LHCN-M2 (cell line): ENCODE measurements at regions not wholly inside any gene's neighbourhood (a gene's known extent, or its start where the extent isn't known, plus 50 kb on each side); places are given as distances from the start of the nearest gene placed in this dataset.

Source experiments
- DNase-seq: peaks from one replicate; pipeline ENCODE4 v3.0.0-alpha.2; 2012; ENCODE audit warnings: low read depth

DNA sequence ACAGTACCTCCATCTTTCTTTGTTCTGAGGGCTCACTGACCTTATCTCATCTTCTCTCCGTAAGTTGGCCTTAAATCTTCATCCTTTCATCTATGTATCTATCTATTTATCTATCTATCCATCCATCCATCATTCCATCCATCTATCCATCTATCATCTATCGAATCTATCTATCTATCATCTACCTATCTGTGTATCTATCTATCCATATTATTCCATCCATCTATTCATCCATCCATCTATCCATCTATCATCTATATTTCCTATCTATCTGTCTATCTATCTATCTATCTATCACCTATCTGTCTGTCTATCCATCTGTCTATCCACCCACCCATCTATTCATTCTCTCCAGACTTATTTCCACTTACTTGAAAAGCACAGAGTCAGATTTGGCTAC lies 147.3 kb upstream of the PMEPA1 start:
- no peak for DNase-seq

DNA sequence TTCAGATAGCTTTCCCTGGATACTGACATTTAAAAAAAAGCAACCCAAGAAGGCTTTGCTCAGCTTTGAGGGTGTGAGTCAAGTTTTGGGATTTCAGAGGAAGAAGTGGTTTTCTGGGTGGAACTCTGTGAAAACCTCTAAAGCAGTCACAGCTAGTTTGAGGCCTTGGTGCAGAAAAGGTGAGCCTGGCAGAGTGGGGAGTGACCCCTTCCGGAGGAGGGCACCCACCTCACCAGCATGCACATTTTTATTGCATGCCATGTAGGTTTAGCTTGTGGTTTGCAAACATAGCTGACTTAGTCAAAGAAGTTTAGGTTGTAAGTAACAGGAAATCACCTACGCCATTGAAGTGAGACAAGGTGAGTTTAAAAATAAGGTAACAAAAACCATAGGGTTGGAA lies 146.8 kb upstream of the PMEPA1 start:
- no peak for DNase-seq

DNA sequence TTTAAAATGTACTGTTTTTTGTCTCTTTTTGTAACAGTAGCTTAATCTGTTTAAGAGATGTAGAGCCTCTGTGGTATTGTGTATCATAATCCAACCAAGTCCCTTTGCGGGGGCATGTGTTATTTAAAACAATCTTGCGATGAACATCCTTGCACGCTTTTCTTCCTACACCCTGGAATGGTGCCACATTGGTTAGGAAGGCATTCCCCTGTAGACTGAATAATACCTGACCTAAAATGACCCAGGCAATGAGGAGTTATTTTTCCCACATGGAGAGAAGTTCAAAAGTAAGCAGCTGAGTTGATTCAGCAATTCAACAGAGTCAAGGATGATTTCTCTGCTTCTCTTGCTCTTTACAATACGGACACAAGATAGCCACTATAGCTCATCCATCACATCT lies 142.0 kb upstream of the PMEPA1 start:
- DNase-seq: no peak

DNA sequence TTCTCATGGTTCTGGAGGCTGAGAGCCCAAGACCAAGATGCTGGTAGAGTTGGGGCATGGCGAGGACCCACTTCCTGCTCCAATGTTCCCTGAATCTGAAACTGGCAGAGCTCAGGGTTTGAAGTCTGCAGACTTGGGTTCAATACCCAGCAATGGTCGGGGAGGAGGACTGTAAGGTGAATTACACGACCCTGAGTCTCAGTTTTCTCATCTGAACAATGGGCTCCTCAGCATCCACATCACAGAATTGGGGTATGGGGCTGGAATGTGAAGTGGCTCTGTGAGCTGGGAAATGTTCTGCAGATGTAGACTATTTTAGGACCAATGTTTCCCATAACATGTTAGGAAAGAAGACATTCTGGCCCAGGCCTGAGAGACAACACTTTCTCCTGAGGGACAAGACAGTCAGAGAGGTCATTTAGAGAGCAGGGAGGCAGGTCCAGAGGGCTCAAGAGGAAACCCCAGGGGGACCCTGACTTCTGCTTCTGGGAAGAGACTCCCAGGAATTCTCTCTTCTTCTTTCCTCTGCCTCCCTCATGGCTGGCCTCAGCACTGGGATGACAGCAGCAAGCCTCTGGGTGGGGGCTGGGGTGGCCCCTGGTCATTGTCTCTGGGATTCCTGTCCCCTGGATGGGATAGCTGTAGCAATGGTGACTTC lies 141.3 kb upstream of the PMEPA1 start:
- no peak for DNase-seq

DNA sequence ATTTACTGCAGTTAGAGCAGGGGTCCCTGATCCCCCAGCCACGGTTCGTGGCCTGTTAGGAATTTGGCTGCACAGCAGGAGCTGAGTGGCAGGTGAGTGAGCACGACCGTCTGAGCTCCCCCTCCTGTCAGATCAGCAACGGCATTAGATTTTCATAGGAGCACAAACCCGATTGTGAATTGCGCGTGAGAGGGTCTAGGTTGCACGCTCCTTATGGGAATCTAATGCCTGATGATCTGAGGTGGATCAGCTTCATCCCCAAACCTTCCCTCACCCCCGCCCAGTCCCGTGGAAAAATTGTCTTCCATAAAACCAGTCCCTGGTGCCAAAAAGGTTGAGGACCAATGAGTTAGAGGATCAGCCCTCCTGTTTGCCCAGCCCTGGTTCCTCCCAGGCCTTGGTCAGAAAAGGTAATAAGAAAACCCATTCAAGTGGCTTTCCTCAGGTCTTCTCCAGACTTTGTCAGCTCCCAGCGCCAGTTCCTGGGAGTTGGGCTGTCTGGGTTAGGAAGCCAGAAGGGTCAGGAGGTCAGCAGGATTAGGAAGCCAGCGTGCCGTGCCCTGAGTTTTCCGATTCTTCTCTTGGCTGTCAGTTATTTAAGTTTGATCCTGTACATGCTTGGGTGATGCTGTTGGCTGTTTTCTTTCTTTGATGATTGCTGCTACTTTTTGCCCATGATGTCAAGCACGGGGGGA lies 139.9 kb upstream of the PMEPA1 start:
- no peak for DNase-seq

DNA sequence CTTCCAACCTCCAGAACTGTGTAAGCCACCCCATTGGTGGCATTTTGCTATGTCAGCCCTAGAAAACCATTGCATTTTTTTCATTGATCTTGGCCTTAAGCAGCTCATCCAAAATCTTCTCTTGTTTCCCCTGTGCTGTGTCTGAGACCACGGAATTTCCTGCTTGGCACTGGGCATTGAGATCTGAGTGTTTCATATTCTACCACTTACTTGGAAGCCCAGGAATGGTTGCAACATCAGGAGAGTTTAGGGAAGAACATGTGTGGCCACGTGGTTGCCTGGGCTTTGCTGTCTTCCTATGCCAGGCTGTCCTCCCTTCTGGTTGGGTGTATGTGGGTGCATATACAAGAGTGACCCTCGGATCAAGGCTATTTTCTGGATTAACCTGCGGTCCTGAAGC lies 139.3 kb upstream of the PMEPA1 start:
- no peak for DNase-seq

DNA sequence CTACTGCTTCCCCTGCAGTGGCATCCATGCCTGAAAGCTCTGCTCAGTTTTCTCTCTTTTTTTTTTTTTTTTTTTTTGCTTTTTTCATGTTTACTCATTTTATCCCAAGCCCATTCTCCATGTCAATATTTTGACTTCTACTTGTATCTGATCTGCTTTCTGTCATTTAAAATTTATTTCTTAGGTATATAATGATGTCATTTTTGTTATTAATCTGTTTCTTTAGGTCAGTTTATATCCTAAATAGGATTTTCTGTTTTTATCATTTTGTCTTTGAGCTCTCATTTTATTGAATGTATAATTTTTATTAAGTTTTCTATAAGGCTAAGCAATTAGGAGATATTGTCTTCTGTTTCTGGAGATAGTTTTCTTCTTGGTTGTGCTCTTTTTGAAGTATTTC lies 138.5 kb upstream of the PMEPA1 start:
- no peak for DNase-seq

DNA sequence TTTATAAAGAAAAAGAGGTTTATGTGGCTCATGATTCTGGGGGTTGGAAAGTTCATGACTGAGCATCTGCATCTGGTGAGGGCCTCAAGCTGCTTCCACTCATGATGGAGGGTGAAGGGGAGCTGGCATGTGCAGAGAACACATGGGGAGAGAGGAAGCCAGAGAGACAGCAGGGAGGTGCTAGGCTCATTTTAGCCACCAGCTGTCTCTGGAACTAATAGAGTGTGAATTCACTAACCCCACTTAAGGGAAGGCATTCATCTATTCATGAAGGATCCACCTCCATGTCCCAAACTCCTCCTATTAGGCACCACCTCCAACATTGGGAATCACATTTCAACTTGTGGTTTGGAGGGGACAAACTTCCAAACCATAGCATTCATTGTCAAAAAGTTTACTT lies 137.3 kb upstream of the PMEPA1 start:
- DNase-seq: no peak

DNA sequence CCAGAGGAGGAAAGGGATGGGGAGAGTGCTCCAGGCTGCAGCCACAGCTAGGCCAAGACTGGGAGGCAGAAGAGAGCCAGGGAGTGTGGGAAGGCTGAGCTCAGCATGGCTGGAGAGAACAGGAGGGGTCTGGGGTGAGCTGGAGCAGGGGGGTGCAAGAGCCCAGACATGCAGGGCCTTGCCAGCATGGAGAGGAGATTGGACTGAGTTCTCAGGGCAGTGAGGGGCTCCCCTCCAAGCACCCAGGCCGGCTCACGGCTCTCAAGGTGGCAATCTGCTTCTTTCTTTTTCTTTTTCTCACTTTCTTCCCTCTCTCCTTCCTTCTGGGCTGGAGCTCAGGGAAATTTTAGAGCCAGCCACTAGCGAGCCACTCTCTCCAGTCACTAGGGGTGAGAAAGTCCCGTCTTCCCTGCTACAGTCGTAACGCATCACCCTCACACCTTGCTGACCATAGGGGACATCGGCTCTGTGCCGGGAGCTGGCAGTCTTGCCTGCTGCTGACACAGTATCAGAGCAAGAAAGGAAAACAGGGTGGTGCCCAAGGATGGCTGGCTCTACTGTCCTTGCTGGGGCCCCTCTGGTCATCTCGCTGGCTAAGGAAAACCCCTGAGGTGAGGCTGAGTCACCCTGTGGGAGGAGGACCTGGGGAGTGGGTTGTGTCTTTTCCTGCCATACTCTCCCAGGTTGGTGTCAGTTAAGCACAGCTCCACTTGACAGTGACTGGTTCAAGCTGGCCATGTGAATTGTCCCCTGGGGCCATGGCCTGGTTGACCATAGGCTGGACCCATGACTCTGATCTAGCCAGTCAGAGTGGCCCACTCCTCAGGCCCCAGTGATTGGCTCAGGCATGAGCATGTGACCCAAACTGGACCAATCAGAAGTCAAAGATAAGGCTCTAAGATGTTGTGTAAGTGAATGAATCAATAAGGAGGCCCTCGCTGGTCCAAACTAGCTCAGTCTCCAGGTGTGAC lies 135.1 kb upstream of the PMEPA1 start:
- DNase-seq: no peak

DNA sequence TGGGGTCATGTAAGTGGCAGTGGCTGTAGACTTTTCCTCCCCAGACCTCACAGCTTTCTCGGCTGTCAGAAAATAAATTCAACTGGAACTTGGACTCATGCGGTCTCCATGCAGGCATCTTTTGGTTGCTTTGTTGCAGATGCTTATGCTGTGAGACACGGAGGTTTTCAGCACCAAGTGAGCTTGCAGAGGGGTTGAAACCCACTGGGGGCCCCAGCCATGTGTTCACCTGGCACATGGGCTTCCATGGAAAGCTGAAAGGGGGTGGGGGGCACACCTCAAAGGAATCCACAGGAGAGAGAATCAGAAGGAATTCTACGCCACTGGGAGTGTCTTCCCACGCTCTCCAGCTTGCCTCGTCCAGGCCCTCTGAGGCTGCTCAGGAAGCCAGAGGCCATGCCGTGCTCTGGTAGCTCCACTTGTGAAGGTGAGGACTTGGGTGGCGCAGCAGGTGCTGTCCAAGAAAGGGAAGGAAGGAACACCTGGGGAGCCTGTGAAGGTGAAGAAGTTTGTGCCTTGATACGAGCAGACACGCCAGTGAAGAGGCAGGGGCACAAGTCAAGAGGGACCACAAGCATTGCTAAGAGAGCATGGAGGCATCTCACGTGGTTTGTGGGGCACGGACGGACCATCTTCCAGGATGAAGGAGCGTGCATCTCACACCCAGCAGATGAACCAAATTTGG lies 134.3 kb upstream of the PMEPA1 start:
- no peak for DNase-seq

DNA sequence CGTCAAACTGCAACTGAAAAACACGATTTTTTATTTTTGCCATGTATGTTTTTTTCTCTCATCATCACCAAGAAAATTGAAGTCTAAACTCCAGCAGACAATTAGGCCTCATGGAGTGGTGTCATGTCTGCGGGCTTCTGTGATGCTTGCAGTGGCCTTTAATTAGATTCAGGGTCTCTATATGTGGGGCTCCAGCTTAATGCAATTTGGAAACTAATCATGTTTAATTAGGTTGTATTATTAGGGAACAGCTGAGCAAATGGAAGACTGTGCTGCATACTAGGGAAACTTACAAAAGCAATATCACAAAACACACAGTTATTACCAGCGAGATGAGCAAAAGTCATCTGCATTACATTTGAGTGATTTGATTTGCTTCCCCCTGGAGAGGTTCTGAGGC lies 132.9 kb upstream of the PMEPA1 start:
- DNase-seq: no peak

DNA sequence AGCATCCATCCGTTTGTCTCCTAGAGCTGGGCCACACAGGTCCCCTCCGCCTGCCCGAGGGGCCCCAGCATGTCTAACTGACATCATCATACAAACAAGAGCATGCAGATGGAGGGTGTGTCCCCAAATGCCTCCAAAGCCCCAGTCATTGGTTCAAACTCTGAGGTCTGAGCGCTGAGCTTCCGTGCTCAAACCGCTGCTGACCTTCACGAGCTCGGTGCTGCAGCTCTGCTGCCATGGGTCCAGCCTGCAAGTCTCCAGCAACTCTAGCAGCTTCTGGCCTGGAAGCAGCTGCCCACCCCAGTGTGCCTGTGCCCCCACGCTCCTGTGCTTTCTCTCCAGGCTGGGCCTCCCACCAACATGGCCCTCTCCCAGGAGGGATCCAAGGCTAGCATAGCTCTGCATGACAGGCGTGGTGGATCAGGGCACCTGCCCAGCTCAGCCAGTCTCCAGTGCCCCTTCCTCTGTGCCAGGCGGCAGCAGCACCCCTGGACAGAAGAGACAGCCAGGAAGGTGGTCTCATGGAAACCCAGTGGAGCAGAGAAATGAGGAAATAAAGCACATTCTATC lies 131.6 kb upstream of the PMEPA1 start:
- no peak for DNase-seq

DNA sequence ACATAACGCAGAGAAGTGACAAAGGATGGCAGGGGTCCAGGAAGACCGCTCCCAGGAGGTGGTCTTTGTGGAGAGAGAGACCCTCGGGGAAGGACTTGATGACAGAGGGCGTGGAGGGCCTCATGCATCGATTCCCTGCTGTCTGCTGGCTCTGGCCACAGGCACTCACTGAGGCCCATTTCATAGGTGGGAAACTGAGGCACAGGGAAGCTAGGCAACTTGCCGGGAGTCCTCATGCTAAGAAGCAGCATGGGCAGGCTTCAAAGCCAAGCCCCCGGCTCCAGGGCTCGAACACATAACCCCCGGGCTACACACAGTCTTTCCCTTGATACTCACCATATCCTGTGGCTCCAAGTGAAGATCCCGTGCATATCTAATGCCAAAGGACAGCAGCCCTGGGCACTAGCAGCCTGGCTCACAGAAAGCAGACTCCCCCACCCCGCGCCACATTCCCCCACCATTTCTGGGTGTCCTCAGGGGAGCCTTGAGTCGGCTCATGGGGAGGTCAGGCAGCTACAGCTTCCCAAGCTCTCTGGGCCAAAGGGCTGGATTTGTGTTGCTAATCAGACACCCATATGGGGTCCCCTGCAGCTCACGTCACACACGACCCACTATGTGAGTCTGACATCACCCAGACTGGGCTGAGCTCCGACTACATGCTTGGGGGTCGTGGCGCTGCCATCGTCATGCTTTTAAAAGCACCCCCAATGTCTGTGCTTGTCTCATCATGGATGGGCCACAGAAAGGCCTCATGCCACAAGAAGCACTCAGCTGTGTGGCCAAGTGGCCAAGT lies 130.9 kb upstream of the PMEPA1 start:
- no peak for DNase-seq

DNA sequence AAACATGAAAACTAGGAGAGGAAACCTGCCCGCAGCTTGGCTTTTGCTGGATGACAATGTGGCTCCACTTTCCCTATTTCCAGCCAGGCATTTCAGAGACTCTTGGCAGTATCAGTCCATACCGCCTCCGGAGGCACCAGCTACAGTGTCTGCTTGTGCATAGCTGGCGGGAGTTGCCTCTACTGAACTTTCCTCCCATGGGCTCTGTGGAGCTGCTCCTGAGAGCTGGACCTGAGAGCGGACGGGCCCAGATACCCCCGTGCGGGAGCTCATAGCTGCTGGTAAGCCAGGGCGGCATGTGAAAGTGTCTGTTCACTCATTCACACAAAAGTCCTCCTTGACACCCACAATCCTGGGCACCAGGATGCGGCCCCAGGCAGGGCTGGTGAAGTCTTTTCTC lies 130.3 kb upstream of the PMEPA1 start:
- no peak for DNase-seq

DNA sequence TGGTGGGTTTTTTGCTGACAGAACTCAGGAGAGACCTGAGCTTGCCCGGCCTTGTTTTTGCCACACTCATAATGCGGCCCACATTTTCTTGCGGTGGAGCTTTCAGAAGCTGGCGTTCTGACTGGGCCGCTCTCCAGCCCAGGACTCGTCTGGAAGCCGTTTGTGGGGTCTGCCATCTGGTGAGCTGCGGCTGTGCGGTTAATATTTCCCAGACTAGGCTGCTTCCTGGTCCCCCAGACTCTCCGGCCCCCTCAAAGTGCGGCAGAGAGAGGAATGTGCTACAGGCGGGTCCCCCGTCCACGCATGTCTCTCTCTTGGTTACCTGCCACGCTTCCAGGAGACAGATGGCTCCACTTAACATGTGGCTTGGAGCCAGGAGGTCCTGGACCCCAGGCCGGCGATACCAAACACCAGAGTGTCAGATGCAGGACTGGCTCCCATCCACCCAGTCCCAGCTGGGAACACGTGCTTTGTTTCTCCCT lies 128.9 kb upstream of the PMEPA1 start:
- no peak for DNase-seq

DNA sequence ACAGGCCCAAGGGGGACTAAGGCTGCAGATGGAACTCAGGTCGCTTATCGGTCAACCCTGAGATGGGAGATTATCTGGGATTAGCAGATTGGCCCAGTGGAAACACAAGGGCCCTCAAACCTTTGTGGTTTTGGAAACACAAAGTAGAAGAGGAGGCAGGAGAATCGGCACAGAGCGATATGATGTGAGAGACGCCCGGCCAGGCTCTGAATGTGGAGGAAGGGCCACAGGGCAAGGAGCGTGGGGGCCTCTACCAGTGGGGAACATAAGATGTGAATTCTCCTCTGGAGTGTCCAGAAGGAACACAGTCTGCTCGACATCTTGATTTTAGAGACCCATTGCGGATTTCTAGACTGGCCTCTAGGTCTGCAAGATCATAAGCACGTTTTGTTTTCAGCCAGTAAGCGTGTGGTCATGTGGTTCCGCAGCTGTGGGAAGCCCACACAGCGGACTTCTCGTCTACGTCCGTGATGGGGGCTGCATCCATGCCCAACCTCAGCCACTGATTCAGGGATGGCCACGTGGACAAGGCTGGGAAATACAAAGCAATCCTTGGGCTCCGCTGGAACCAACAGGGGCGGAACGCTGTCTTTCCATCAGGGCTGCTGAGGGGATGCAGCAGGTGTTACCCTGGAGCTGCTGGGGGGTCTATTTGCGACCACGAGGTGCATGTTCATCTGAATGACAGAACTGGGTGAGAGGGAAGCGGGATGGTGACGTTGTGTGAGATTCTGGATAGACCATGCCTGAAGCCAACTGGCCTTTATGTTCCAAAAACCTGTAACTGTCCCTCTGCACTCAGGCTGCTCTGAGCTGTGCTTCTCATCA lies 127.6 kb upstream of the PMEPA1 start:
- DNase-seq: no peak

DNA sequence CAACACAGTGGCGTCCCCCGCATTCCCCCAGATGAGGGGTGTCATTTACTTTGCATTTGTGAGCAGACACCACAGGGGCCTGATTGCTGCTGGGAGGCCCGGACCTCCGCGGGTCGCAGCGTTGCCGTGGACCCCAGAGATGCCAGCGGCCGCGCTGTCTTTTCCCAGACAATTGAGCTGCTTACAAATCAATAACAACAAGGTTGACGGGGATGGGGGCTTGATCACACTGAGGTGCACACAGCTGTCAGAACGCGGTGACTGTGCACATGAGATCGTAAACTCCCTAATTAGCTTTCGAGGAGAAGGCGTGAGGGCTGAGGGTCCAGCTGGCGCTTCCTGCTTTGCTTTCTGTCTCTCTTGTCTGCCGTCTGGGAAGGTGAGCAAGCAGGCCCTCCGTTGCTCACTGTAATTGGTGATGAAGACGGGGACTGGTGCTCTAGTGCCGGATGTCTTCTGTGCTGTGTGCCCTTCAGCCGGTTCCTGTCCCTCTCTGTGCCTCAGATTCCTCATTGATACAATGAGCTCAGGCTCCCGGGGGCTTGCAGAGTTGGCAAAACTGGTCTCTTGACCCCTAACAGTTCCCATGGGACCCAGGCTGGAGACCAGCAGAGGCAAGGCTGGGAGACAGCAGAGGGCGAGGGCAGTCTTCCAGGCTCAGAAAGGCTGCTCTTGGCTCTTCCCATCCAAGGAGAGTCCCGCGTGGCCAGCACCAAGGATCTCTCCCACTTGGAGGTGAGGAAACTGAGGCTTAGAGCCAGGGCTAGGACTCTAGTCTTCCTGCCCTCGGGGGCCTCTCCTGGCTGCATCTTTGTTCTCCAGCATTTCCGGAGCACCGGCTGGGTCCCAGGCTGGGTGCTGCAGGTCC lies 126.0 kb upstream of the PMEPA1 start:
- no peak for DNase-seq

DNA sequence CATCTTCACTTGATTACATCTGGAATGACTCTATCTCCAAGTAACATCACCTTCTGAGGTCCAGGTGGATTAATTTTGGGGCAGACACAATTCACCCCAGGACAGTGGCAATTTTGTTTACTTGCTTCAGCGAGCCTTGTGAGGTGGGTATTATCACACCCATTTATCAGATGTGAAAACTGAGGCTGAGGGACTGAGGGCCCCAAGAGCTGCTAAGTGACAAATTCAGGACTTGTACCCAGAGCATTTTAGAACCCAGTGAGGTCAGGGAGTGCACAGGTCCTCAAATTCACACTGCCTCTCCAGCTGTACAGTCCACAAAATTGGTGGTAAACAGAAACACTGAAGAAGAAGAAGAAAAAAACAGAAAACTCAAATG lies 125.2 kb upstream of the PMEPA1 start:
- DNase-seq: no peak
